Choroid plexus epithelial cell (primary cell): ENCODE measurements at regions not wholly inside any gene's neighbourhood (a gene's known extent, or its start where the extent isn't known, plus 50 kb on each side); places are given as distances from the start of the nearest gene placed in this dataset.

Experiments used
- DNase-seq: peaks from one replicate; pipeline ENCODE4 v3.0.0-alpha.2; 2010; ENCODE audit warnings: low read depth
- H3K4me3 ChIP-seq: 2 replicates; pipeline ENCODE4 v1.5.1; 2011; ENCODE audit warnings: low read depth, mild to moderate bottlenecking, control low read depth, low read length, moderate library complexity
- TF ChIP-seq, protein P1 (sequence below): conservative IDR thresholded peaks from 2 replicates; pipeline ENCODE4 v1.5.1; 2011; ENCODE audit warnings: low read depth, mild to moderate bottlenecking, control low read depth, inconsistent platforms, low read length, moderate library complexity

DNA sequence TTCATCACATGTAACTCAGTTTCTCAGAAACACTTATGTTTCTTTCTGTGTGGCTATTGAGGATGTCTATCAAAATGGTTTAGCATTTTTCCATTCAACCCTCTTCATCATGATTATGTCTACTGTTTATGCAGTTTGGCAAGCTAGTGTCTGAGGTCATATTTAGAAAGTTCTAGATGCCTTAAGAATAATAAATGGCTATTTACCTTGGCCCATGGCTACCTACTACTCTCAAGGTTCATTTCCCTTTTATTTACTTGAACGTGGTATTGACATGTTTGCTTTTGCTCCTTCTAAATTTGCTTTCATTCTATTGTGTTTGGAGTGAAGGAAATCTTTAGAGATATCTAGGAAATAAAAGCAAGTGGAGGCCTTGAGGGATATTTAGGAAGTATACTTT is 193.7 kb upstream of the OLFM3 start:
- DNase-seq, result no peak
- H3K4me3 ChIP-seq, result no peak overlapping the region
- TF ChIP-seq, protein P1, sequence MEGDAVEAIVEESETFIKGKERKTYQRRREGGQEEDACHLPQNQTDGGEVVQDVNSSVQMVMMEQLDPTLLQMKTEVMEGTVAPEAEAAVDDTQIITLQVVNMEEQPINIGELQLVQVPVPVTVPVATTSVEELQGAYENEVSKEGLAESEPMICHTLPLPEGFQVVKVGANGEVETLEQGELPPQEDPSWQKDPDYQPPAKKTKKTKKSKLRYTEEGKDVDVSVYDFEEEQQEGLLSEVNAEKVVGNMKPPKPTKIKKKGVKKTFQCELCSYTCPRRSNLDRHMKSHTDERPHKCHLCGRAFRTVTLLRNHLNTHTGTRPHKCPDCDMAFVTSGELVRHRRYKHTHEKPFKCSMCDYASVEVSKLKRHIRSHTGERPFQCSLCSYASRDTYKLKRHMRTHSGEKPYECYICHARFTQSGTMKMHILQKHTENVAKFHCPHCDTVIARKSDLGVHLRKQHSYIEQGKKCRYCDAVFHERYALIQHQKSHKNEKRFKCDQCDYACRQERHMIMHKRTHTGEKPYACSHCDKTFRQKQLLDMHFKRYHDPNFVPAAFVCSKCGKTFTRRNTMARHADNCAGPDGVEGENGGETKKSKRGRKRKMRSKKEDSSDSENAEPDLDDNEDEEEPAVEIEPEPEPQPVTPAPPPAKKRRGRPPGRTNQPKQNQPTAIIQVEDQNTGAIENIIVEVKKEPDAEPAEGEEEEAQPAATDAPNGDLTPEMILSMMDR, result no peak

GRCh38 chr1:102186536-102186935 is 189.8 kb upstream of the OLFM3 start:
- no peak overlapping the region for H3K4me3 ChIP-seq
- TF ChIP-seq, protein P1, result no peak
- DNase-seq, result no peak

DNA sequence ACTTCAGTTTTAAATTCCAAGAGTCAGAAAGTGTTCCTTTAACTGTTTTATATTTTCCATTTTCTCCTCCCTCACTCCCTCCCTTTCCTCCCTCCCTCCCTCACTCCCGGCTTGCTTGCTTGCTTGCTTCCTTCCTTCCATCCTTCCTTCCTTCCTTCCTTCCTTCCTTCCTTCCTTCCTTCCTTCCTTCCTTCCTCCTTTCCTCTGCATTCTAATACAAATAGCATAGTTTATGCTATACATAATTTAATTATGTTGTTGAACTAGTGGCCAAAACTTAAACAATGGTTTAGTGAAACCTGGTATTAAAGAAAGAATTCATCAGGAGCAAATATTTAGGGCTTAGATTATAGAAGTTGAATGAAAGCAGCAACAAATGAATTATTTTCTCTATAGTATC is 188.5 kb upstream of the OLFM3 start:
- H3K4me3 ChIP-seq, result no peak overlapping the region
- TF ChIP-seq, protein P1, result no peak
- DNase-seq, result no peak

GRCh38 chr1:102184477-102184876 is 187.8 kb upstream of the OLFM3 start:
- TF ChIP-seq, protein P1, result no peak
- no peak overlapping the region for H3K4me3 ChIP-seq
- no peak for DNase-seq

- TF ChIP-seq, protein P1, result no peak
- no peak for DNase-seq
- H3K4me3 ChIP-seq, result no peak overlapping the region
Observed at GRCh38 chr1:102183711-102184110, 187.0 kb upstream of the OLFM3 start.

GRCh38 chr1:102182603-102183260 is 186.0 kb upstream of the OLFM3 start:
- no peak for DNase-seq
- TF ChIP-seq, protein P1, result no peak
- no peak overlapping the region for H3K4me3 ChIP-seq

DNA sequence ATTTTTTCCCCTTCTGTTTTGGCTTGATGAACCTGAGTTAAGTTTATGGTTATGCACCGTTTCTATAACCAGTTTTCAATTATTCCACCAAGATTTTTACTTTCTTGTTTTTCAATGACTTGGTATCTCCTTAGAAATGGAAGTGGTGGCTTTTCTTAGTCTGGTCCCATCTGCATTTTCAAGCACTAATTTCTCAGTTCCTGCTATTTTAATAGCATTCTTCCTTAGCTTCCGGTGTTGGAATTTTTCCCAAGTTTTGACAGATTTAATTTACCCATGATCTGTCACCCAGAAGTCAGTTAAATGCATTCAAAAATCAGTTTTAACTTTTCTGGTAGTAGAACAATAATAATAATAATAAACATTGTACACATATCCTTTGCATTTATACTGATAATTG is 184.6 kb upstream of the OLFM3 start:
- TF ChIP-seq, protein P1, result no peak
- H3K4me3 ChIP-seq, result no peak overlapping the region
- DNase-seq, result no peak
